ENCODE measurements at regions not wholly inside any gene's neighbourhood (a gene's known extent, or its start where the extent isn't known, plus 50 kb on each side); places are given as distances from the start of the nearest gene placed in this dataset.

DNA sequence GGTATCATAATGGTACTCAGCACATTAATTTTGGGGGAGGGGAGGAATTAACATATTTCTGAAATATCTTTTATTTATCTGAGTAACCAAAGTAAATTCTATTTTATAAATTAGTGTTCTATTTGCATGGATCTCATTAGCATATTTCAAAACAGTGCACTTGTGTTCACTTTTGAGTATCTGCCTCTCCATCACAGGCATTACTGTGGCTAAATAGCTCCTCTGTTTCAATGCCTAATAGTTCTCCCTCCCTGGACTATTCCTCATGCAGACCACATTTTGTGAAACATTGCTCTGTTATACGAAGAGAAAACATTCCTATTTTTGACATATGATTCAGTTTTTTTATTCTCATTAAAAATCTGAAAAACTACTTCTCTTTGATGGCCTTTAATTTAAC is 1127.8 kb downstream of the TUSC7 start:
- no peaks in the 10 kb centered on the region for H3K36me3 ChIP-seq (ENCODE audit: control insufficient read depth, insufficient read depth, low read length)
- H2AFZ ChIP-seq = no peak overlapping the region
- H3K4me3 ChIP-seq (ENCODE audit: low read depth, low read length) = no peak overlapping the region
- H3K9ac ChIP-seq = no peak overlapping the region
- no peaks in the 10 kb centered on the region for H3K4me1 ChIP-seq
- H3K27ac ChIP-seq = no peak overlapping the region
- no peaks in the 10 kb centered on the region for H3K27me3 ChIP-seq (ENCODE audit: control insufficient read depth, insufficient read depth, low read length)
- no peak overlapping the region for H3K4me2 ChIP-seq (ENCODE audit: low read length)
- no peaks in the 10 kb centered on the region for H3K79me2 ChIP-seq
- TF ChIP-seq, protein P1, sequence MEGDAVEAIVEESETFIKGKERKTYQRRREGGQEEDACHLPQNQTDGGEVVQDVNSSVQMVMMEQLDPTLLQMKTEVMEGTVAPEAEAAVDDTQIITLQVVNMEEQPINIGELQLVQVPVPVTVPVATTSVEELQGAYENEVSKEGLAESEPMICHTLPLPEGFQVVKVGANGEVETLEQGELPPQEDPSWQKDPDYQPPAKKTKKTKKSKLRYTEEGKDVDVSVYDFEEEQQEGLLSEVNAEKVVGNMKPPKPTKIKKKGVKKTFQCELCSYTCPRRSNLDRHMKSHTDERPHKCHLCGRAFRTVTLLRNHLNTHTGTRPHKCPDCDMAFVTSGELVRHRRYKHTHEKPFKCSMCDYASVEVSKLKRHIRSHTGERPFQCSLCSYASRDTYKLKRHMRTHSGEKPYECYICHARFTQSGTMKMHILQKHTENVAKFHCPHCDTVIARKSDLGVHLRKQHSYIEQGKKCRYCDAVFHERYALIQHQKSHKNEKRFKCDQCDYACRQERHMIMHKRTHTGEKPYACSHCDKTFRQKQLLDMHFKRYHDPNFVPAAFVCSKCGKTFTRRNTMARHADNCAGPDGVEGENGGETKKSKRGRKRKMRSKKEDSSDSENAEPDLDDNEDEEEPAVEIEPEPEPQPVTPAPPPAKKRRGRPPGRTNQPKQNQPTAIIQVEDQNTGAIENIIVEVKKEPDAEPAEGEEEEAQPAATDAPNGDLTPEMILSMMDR (IDR thresholded peaks at IDR 0.05) = no peak
- H3K9me3 ChIP-seq (ENCODE audit: control insufficient read depth, low read length) = no peaks in the 10 kb centered on the region

DNA sequence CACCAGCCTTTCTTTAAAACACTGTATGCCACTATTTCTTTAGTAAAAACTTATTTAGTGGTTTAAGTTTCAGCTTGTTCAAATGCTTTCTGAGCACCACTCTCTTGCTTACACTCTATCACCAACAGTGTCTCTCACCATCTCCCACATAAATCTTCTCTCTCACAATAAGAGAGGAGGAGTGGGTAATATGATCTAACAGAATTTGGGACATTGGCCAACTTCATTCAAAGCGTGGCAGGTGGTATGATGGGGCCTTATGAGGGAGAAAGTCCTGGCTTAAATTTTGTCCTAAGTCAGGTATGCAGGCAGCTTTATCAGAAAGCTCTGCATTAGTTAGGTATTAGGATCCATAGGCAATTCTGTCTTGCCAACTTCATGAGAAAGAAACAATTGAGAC is 1132.5 kb downstream of the TUSC7 start:
- Histone ChIP-seq H3K9ac (no peak overlapping the region), H2AFZ (no peak overlapping the region), H3K9me3 (ENCODE audit: control insufficient read depth, low read length) (no peaks in the 10 kb centered on the region), H3K79me2 (no peaks in the 10 kb centered on the region), H3K27me3 (ENCODE audit: control insufficient read depth, insufficient read depth, low read length) (no peaks in the 10 kb centered on the region), H3K4me1 (no peaks in the 10 kb centered on the region), H3K36me3 (ENCODE audit: control insufficient read depth, insufficient read depth, low read length) (no peaks in the 10 kb centered on the region), H3K4me2 (ENCODE audit: low read length) (no peak overlapping the region), H3K27ac (no peak overlapping the region), H3K4me3 (ENCODE audit: low read depth, low read length) (no peak overlapping the region)
- TF ChIP-seq, protein P1 (IDR thresholded peaks at IDR 0.05) = no peak

DNA sequence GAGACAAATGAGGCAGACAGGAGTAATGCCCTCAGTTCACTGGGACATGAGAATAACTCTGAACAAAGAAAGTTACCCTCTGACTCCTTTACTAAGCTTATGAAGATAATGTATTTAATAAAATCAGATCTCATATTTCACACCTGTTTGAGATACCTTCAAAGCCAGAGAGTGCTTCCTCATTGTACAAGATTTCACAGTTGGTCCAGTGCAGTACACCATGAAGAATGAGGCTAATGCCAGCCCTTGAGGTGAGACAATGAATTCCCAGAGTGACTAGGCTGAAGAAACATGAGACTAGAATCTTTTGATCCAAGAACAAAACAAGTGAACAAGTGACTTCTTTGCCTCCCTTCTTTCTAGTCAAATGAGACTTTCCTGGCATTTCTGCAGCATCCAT is 1133.8 kb downstream of the TUSC7 start:
- Histone ChIP-seq H3K79me2 (no peaks in the 10 kb centered on the region), H3K36me3 (ENCODE audit: control insufficient read depth, insufficient read depth, low read length) (no peaks in the 10 kb centered on the region), H3K4me3 (ENCODE audit: low read depth, low read length) (no peak overlapping the region), H3K4me1 (no peaks in the 10 kb centered on the region), H3K9me3 (ENCODE audit: control insufficient read depth, low read length) (no peaks in the 10 kb centered on the region), H3K27me3 (ENCODE audit: control insufficient read depth, insufficient read depth, low read length) (no peaks in the 10 kb centered on the region), H3K4me2 (ENCODE audit: low read length) (no peak overlapping the region), H2AFZ (no peak overlapping the region), H3K27ac (no peak overlapping the region), H3K9ac (no peak overlapping the region)
- TF ChIP-seq, protein P1 (IDR thresholded peaks at IDR 0.05) = no peak

DNA sequence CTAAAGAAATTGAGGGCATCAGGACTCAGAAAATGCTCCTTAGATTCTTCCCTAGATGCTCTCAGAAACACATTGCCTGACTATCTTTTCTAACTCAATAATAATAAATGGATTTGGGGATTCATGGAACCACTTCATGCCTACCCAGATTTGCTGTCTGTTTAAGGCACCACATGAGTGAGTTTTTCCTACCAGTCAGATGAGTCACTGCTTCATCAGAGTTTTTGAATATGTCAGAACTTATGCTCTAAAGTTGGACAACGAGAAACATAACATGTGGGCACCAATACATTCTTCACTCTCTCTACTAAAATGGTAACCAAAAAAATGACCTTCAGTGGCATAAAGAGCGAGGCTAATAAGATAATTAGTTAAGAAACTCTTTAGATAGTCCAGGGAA is 1135.1 kb downstream of the TUSC7 start:
- Histone ChIP-seq H3K79me2 (no peaks in the 10 kb centered on the region), H3K4me2 (ENCODE audit: low read length) (no peak overlapping the region), H3K27me3 (ENCODE audit: control insufficient read depth, insufficient read depth, low read length) (no peaks in the 10 kb centered on the region), H2AFZ (no peak overlapping the region), H3K36me3 (ENCODE audit: control insufficient read depth, insufficient read depth, low read length) (no peaks in the 10 kb centered on the region), H3K9me3 (ENCODE audit: control insufficient read depth, low read length) (no peaks in the 10 kb centered on the region), H3K27ac (no peak overlapping the region), H3K4me1 (no peaks in the 10 kb centered on the region), H3K4me3 (ENCODE audit: low read depth, low read length) (no peak overlapping the region), H3K9ac (no peak overlapping the region)
- TF ChIP-seq, protein P1 (IDR thresholded peaks at IDR 0.05) = no peak

DNA sequence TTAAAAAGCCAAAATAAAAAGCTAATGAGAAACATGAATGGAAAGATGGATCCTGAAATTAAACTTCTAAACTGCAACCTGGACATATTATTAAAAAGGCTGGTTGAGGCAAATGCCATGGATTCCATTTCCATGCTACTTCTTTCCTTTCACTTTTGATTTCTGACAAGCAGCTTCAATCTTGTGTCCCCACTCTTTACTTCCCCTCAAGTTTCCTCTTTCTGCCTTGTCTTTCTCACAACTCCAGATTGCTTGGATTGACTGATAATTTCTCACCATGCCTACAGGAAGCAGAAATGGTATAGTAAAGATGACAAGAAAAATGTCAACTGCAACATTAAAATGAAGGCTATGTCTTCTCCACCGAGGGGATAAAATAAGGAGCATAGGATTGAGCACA is 1136.7 kb downstream of the TUSC7 start:
- H3K79me2 ChIP-seq = no peaks in the 10 kb centered on the region
- H3K4me1 ChIP-seq = no peaks in the 10 kb centered on the region
- H3K36me3 ChIP-seq (ENCODE audit: control insufficient read depth, insufficient read depth, low read length) = no peaks in the 10 kb centered on the region
- no peak overlapping the region for H3K4me2 ChIP-seq (ENCODE audit: low read length)
- H3K27me3 ChIP-seq (ENCODE audit: control insufficient read depth, insufficient read depth, low read length) = no peaks in the 10 kb centered on the region
- H3K4me3 ChIP-seq (ENCODE audit: low read depth, low read length) = no peak overlapping the region
- TF ChIP-seq, protein P1 (IDR thresholded peaks at IDR 0.05) = no peak
- no peaks in the 10 kb centered on the region for H3K9me3 ChIP-seq (ENCODE audit: control insufficient read depth, low read length)
- no peak overlapping the region for H3K27ac ChIP-seq
- H2AFZ ChIP-seq = no peak overlapping the region
- no peak overlapping the region for H3K9ac ChIP-seq

All from parathyroid adenoma (tissue), 2 donors.